HEK293 (cell line): ENCODE measurements at regions not wholly inside any gene's neighbourhood (a gene's known extent, or its start where the extent isn't known, plus 50 kb on each side); places are given as distances from the start of the nearest gene placed in this dataset.

Source experiments
- CTCF ChIA-PET: fragments of 350-600 bp; formaldehyde crosslinking; extraction: SDS; loops from one replicate; lab custom pipeline; 2021; ENCODE audit warnings: antibody characterized with exemption; lab: Yijun Ruan, JAX
- POLR2A ChIA-PET: fragments of 300-600 bp; formaldehyde crosslinking; extraction: SDS; loops from one replicate; lab custom pipeline; 2020; ENCODE audit warnings: antibody characterized with exemption, inconsistent platforms; lab: Yijun Ruan, JAX
- H3K27ac ChIP-seq: fragments of 200-500 bp; sonication (Bioruptor generic); 2 replicates; pipeline ENCODE4 v1.5.1; 2014; ENCODE audit warnings: low read depth, low read length, control low read depth, inconsistent platforms; ENCODE audit errors: extremely low read depth
- H3K36me3 ChIP-seq, 2 experiments: fragments of 200-500 bp in 1 of 2; sonication (Bioruptor generic) in 1 of 2; 1 replicate in 1 of 2; 2 replicates in 1 of 2; pipeline ENCODE4 v1.5.1; 2014 to 2017; ENCODE audit warnings: inconsistent platforms in 2 of 2, low read length in 2 of 2; ENCODE audit not compliant: control insufficient read depth in 2 of 2, insufficient read depth in 1 of 2
- H3K4me1 ChIP-seq: fragments of 200-500 bp; sonication (Bioruptor generic); 2 replicates; pipeline ENCODE4 v1.5.1; 2014; ENCODE audit warnings: mild to moderate bottlenecking, low read length, inconsistent platforms; ENCODE audit not compliant: control insufficient read depth, insufficient read depth
- H3K4me3 ChIP-seq: 2 replicates; pipeline ENCODE4 v1.5.1; 2011; ENCODE audit warnings: low read depth, mild to moderate bottlenecking, control low read depth, low read length, moderate library complexity
- H3K9me3 ChIP-seq: fragments of 200-500 bp; sonication (Bioruptor generic); 2 replicates; pipeline ENCODE4 v1.5.1; 2014; ENCODE audit warnings: low read depth, low read length, inconsistent platforms; ENCODE audit not compliant: control insufficient read depth, insufficient read depth
- ATF2 ChIP-seq: fragments of 450-650 bp; formaldehyde crosslinking; IDR thresholded peaks from 2 replicates; pipeline ENCODE4 v1.5.1; 2016; ENCODE audit warnings: missing biosample characterization, missing genetic modification characterization, low read depth
- BCL11B ChIP-seq: fragments of 450-650 bp; formaldehyde crosslinking; IDR thresholded peaks from 2 replicates; pipeline ENCODE4 v1.5.1; 2016; ENCODE audit warnings: low read depth, missing biosample characterization, missing genetic modification characterization
- KLF17 ChIP-seq: fragments of 450-650 bp; formaldehyde crosslinking; IDR thresholded peaks from 2 replicates; pipeline ENCODE4 v1.5.1; 2016; ENCODE audit warnings: missing biosample characterization, missing genetic modification characterization
- OSR2 ChIP-seq: fragments of 450-650 bp; formaldehyde crosslinking; IDR thresholded peaks from 2 replicates; pipeline ENCODE4 v1.5.1; 2016; ENCODE audit warnings: missing biosample characterization, missing genetic modification characterization
- PRDM1 ChIP-seq: fragments of 450-650 bp; formaldehyde crosslinking; IDR thresholded peaks from 2 replicates; pipeline ENCODE4; 2016; ENCODE audit warnings: missing biosample characterization, missing genetic modification characterization
- SALL2 ChIP-seq: fragments of 450-650 bp; formaldehyde crosslinking; IDR thresholded peaks from 2 replicates; pipeline ENCODE4 v1.5.0; 2017; ENCODE audit warnings: missing biosample characterization, mild to moderate bottlenecking, missing genetic modification characterization, borderline replicate concordance
- ZBTB10 ChIP-seq: fragments of 450-650 bp; formaldehyde crosslinking; IDR thresholded peaks from 2 replicates; pipeline ENCODE4 v1.5.1; 2016; ENCODE audit warnings: missing biosample characterization, missing genetic modification characterization
- ZBTB20 ChIP-seq: fragments of 450-650 bp; formaldehyde crosslinking; IDR thresholded peaks from 2 replicates; pipeline ENCODE4 v1.5.1; 2016; ENCODE audit warnings: missing biosample characterization, missing genetic modification characterization
- ZFP69B ChIP-seq: fragments of 450-650 bp; formaldehyde crosslinking; IDR thresholded peaks from 2 replicates; pipeline ENCODE4 v1.5.1; 2016; ENCODE audit warnings: missing biosample characterization, missing genetic modification characterization
- ZIC2 ChIP-seq: fragments of 450-650 bp; formaldehyde crosslinking; IDR thresholded peaks from 2 replicates; pipeline ENCODE4 v1.5.1; 2016; ENCODE audit warnings: missing biosample characterization, missing genetic modification characterization
- ZNF155 ChIP-seq: fragments of 450-650 bp; formaldehyde crosslinking; IDR thresholded peaks from 2 replicates; pipeline ENCODE4 v1.5.1; 2016; ENCODE audit warnings: missing biosample characterization, missing genetic modification characterization
- ZNF239 ChIP-seq: fragments of 450-650 bp; formaldehyde crosslinking; IDR thresholded peaks from 2 replicates; pipeline ENCODE4 v1.5.1; 2016; ENCODE audit warnings: missing biosample characterization, missing genetic modification characterization
- ZNF24 ChIP-seq: fragments of 450-650 bp; formaldehyde crosslinking; IDR thresholded peaks from 2 replicates; pipeline ENCODE4 v1.5.1; 2016; ENCODE audit warnings: missing biosample characterization, missing genetic modification characterization
- ZNF473 ChIP-seq: fragments of 450-650 bp; formaldehyde crosslinking; IDR thresholded peaks from 2 replicates; pipeline ENCODE4 v1.5.1; 2017; ENCODE audit warnings: missing biosample characterization, missing genetic modification characterization
- ZNF488 ChIP-seq: fragments of 450-650 bp; formaldehyde crosslinking; IDR thresholded peaks from 2 replicates; pipeline ENCODE4 v1.5.1; 2016; ENCODE audit warnings: missing biosample characterization, missing genetic modification characterization
- ZNF585B ChIP-seq: fragments of 450-650 bp; formaldehyde crosslinking; IDR thresholded peaks from 2 replicates; pipeline ENCODE4 v1.5.1; 2016; ENCODE audit warnings: missing biosample characterization, missing genetic modification characterization
- ZNF645 ChIP-seq: fragments of 450-650 bp; formaldehyde crosslinking; IDR thresholded peaks from 2 replicates; pipeline ENCODE4; 2016; ENCODE audit warnings: missing biosample characterization, missing genetic modification characterization
- ZSCAN23 ChIP-seq: fragments of 450-650 bp; formaldehyde crosslinking; IDR thresholded peaks from 2 replicates; pipeline ENCODE4 v1.5.1; 2016; ENCODE audit warnings: missing biosample characterization, missing genetic modification characterization
- ZSCAN4 ChIP-seq: fragments of 450-650 bp; formaldehyde crosslinking; IDR thresholded peaks from 2 replicates; pipeline ENCODE4 v1.5.1; 2017; ENCODE audit warnings: missing biosample characterization, missing genetic modification characterization
- ZSCAN5A ChIP-seq: fragments of 450-650 bp; formaldehyde crosslinking; IDR thresholded peaks from 2 replicates; pipeline ENCODE4 v1.5.1; 2016; ENCODE audit warnings: missing biosample characterization, missing genetic modification characterization

- TF ChIP-seq ZFP69B (no peak), ZSCAN4 (tag by site-specific recombination) (no peak), SALL2 (no peak), PRDM1 (tag by site-specific recombination) (no peak), OSR2 (tag by site-specific recombination) (no peak), ZSCAN23 (tag by site-specific recombination) (no peak), ZNF488 (tag by site-specific recombination) (no peak), KLF17 (tag by site-specific recombination) (no peak), ZNF24 (no peak), ATF2 (tag by site-specific recombination) (no peak), ZNF473 (tag by site-specific recombination) (no peak)
- no peaks in the 10 kb centered on the region for H3K36me3 ChIP-seq
- no peaks in the 10 kb centered on the region for H3K9me3 ChIP-seq
- no peaks in the 10 kb centered on the region for H3K4me1 ChIP-seq
- no peak overlapping the region for H3K4me3 ChIP-seq
- H3K27ac ChIP-seq, result no peak overlapping the region
- CTCF ChIA-PET, result no interaction called here
- POLR2A ChIA-PET, result interaction anchor here (0.6 kb wide), 1 partner anchor 27 kb away, joined by 3 read pairs; no protein-coding TSS in a partner anchor
Observed at GRCh38 chr12:9380650-9381049, 172.5 kb upstream of the PZP start.

- TF ChIP-seq ZNF155 (tag by site-specific recombination) (no peak), ZBTB20 (no peak)
- ChIA-PET POLR2A (no interaction called here), CTCF (no interaction called here)
- Histone ChIP-seq H3K4me3 (no peak overlapping the region), H3K36me3 (no peaks in the 10 kb centered on the region), H3K27ac (no peak overlapping the region), H3K4me1 (no peaks in the 10 kb centered on the region), H3K9me3 (no peaks in the 10 kb centered on the region)
Observed at GRCh38 chr12:9379023-9379742, 171.0 kb upstream of the PZP start.

- Histone ChIP-seq H3K4me3 (no peak overlapping the region), H3K36me3 (no peaks in the 10 kb centered on the region), H3K9me3 (no peaks in the 10 kb centered on the region), H3K27ac (no peak overlapping the region), H3K4me1 (no peaks in the 10 kb centered on the region)
- POLR2A ChIA-PET, result no interaction called here
- CTCF ChIA-PET, result interaction anchor here (0.6 to 1.0 kb wide), 2 partner anchors 13 to 14 kb away, joined by 3 to 4 read pairs; no protein-coding TSS in a partner anchor
- no peak for TF ChIP-seq ZNF239 (tag by site-specific recombination)
- TF ChIP-seq ZBTB10 (tag by site-specific recombination), result no peak
- no peak for TF ChIP-seq ZIC2 (tag by site-specific recombination)
- TF ChIP-seq ZNF585B (tag by site-specific recombination), result no peak
- no peak for TF ChIP-seq ZNF473 (tag by site-specific recombination)
- TF ChIP-seq ZSCAN5A (tag by site-specific recombination), result no peak
- no peak for TF ChIP-seq ZNF645 (tag by site-specific recombination)
- no peak for TF ChIP-seq BCL11B
- no peak for TF ChIP-seq ZSCAN4 (tag by site-specific recombination)
Observed at GRCh38 chr12:9378430-9378835, 170.2 kb upstream of the PZP start.
